KMS-11 (cell line): ENCODE measurements at regions not wholly inside any gene's neighbourhood (a gene's known extent, or its start where the extent isn't known, plus 50 kb on each side); places are given as distances from the start of the nearest gene placed in this dataset.
A peak's percentile ranks its signal among the peaks of the same experiment; 100 is the strongest.

Experiments
- H2AFZ ChIP-seq: fragments of 200-600 bp; sonication (generic); 2 replicates; pipeline ENCODE4 v1.6.1; 2016; ENCODE audit warnings: antibody characterized with exemption, mixed run types, low read depth
- H3K27ac ChIP-seq: fragments of 200-600 bp; sonication (generic); 2 replicates; pipeline ENCODE4 v1.6.1; 2016; ENCODE audit warnings: mild to moderate bottlenecking, mixed run types
- H3K27me3 ChIP-seq: fragments of 200-600 bp; sonication (generic); 2 replicates; pipeline ENCODE4 v1.6.1; 2017; ENCODE audit warnings: mild to moderate bottlenecking, low read depth, mixed run types, moderate library complexity; ENCODE audit not compliant: insufficient read depth
- H3K36me3 ChIP-seq: fragments of 200-600 bp; sonication (generic); 2 replicates; pipeline ENCODE4 v1.6.1; 2017; ENCODE audit warnings: mild to moderate bottlenecking, mixed run types; ENCODE audit not compliant: insufficient read depth
- H3K4me1 ChIP-seq: fragments of 200-600 bp; sonication (generic); 2 replicates; pipeline ENCODE4 v1.6.1; 2016; ENCODE audit warnings: mild to moderate bottlenecking, low read depth, mixed run types; ENCODE audit not compliant: poor library complexity, severe bottlenecking
- H3K4me2 ChIP-seq: fragments of 200-600 bp; sonication (generic); 2 replicates; pipeline ENCODE4 v1.7.0; 2016; ENCODE audit warnings: mild to moderate bottlenecking, mixed run types
- H3K4me3 ChIP-seq: fragments of 200-600 bp; sonication (generic); IDR thresholded peaks from 2 replicates; pipeline ENCODE4 v1.6.1; 2017; ENCODE audit warnings: low read depth, low read length, mixed read lengths; ENCODE audit not compliant: insufficient read depth
- H3K79me2 ChIP-seq: fragments of 200-600 bp; sonication (generic); 2 replicates; pipeline ENCODE4 v1.6.1; 2016; ENCODE audit warnings: low read depth, mixed run types; ENCODE audit not compliant: insufficient read depth
- H3K9ac ChIP-seq: fragments of 200-600 bp; sonication (generic); 2 replicates; pipeline ENCODE4 v1.6.1; 2016; ENCODE audit warnings: mild to moderate bottlenecking, mixed run types
- H4K20me1 ChIP-seq: fragments of 200-600 bp; sonication (generic); 2 replicates; pipeline ENCODE4 v1.6.1; 2016; ENCODE audit warnings: mild to moderate bottlenecking, mixed run types; ENCODE audit not compliant: insufficient read depth
- TF ChIP-seq, protein P1 (sequence below): fragments of 200-600 bp; sonication (generic); conservative IDR thresholded peaks from 2 replicates; pipeline ENCODE4 v1.6.1; 2017; ENCODE audit warnings: low read depth, mild to moderate bottlenecking, antibody characterized with exemption, low read length, moderate library complexity, mixed read lengths

DNA sequence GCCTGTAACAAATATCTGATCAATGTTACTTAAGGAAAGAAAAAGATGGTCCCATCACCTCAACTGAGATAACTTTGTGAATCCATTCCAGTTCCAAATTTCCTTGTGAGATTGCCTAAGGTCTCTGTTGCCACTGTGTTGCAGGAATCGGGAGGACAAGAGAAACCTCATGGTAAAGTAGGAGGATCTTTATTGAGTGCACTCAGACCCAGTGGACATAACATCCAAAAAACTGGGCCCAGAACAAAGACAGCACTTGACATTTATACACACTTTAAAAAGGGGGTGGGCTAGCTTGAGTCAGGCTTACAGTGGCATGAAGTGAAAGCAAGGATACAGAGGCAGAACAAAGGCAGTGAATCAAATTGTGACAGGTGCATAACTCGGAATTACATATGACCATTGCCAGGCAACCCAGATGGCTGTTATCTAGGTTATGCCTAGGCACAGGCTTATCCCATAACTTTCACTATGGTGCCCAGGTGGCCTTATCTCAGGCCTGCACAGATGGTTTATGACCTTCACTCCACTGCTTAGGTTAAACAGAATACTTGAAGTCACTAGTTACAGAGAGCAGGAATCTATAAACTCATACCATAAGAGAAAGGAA is 459.4 kb upstream of the PCDH20 start:
- Histone ChIP-seq H3K4me1 (no peaks in the 10 kb centered on the region), H4K20me1 (no peaks in the 10 kb centered on the region)
- TF ChIP-seq, protein P1, sequence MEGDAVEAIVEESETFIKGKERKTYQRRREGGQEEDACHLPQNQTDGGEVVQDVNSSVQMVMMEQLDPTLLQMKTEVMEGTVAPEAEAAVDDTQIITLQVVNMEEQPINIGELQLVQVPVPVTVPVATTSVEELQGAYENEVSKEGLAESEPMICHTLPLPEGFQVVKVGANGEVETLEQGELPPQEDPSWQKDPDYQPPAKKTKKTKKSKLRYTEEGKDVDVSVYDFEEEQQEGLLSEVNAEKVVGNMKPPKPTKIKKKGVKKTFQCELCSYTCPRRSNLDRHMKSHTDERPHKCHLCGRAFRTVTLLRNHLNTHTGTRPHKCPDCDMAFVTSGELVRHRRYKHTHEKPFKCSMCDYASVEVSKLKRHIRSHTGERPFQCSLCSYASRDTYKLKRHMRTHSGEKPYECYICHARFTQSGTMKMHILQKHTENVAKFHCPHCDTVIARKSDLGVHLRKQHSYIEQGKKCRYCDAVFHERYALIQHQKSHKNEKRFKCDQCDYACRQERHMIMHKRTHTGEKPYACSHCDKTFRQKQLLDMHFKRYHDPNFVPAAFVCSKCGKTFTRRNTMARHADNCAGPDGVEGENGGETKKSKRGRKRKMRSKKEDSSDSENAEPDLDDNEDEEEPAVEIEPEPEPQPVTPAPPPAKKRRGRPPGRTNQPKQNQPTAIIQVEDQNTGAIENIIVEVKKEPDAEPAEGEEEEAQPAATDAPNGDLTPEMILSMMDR: no peak

DNA sequence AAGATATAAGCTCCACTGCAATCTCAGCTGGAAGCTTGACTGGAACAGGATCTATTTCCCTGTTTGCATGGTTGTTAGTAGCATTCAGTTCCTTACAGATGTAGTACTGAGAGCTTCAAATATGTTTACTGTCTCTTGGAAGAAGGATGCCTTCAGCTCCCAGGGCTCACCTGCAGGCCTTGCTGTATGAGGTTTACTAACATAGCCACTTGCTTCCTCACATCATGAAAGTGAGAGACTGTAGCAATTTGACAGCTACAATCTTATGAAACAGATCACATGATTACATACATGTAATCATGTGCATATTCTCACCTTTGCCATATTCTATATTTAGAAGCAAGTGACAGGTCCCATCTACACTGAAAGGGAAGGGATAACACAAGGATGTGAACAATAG is 458.1 kb upstream of the PCDH20 start:
- no peaks in the 10 kb centered on the region for H3K36me3 ChIP-seq
- H3K4me1 ChIP-seq: no peaks in the 10 kb centered on the region
- no peak overlapping the region for H3K27ac ChIP-seq
- H3K9ac ChIP-seq: no peak overlapping the region
- no peak overlapping the region for H3K4me2 ChIP-seq
- H3K27me3 ChIP-seq: no peaks in the 10 kb centered on the region
- H2AFZ ChIP-seq: no peak overlapping the region
- TF ChIP-seq, protein P1: no peak
- H3K4me3 ChIP-seq: no peak overlapping the region
- H3K79me2 ChIP-seq: no peaks in the 10 kb centered on the region
- no peaks in the 10 kb centered on the region for H4K20me1 ChIP-seq

More for the DNA sequence above, 459.4 kb upstream of the PCDH20 start:
- Histone ChIP-seq H3K79me2 (no peaks in the 10 kb centered on the region), H3K4me3 (no peak overlapping the region), H3K4me2 (no peak overlapping the region), H3K27me3 (no peaks in the 10 kb centered on the region), H3K9ac (no peak overlapping the region), H3K27ac (no peak overlapping the region), H2AFZ (no peak overlapping the region), H3K36me3 (no peaks in the 10 kb centered on the region)

DNA sequence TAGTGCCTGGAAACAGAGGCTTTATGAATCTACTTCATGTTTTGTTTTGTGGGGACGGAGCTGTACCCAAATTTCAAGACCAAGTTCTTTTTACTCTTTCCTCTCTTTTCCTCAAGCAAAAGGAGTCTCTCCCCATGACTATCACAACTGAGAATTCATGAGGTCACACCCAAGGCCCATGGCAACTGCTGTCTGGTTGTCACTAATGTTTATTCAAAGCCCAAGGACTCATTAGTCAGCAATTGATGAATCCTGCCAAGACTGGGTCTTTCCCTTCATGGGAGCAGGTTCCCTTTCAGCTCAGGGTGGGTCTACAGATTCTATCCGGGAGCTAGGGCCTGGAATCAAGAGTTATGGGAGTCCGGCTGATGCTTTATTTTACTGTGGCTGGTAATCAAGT is 441.5 kb upstream of the PCDH20 start:
- no peaks in the 10 kb centered on the region for H3K36me3 ChIP-seq
- H3K27ac ChIP-seq: no peak overlapping the region
- no peak overlapping the region for H3K4me3 ChIP-seq
- H3K79me2 ChIP-seq: no peaks in the 10 kb centered on the region
- TF ChIP-seq, protein P1: no peak
- H3K27me3 ChIP-seq: no peaks in the 10 kb centered on the region
- H3K4me2 ChIP-seq: no peak overlapping the region
- no peak overlapping the region for H2AFZ ChIP-seq
- H4K20me1 ChIP-seq: no peaks in the 10 kb centered on the region
- peaks cover 9% of the 10 kb centered on the region for H3K4me1 ChIP-seq
- H3K9ac ChIP-seq: no peak overlapping the region

DNA sequence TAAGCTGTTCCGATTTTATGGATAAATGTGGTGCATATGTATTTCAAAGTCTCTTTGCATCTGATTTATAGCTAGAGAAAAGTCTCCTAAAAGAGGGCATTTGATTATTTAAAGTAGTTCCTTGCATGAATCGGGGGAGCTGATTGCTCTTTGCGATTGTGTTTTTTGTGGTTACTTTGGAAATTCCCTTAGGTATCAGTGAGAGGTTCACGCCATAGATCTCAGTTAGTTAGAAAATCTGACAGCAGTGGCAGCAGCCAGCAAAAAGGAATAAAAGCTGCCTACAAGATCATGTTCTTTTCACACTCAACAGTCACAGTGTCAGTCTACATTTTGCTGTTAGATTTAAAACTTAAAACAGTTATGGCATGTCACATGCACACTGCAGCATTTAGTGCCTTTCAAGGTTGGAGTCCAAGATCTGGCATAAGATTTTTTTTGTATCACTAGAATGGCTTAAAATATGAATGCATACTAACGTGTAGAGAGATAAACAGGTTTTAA is 436.5 kb upstream of the PCDH20 start:
- no peaks in the 10 kb centered on the region for H3K36me3 ChIP-seq
- no peaks in the 10 kb centered on the region for H3K27me3 ChIP-seq
- no peak overlapping the region; the same call in 1 of the 2 replicates for H3K9ac ChIP-seq
- no peaks in the 10 kb centered on the region for H3K79me2 ChIP-seq
- TF ChIP-seq, protein P1: no peak
- peak overlapping the region; percentile 64 for H3K27ac ChIP-seq
- H3K4me1 ChIP-seq: peaks cover 22% of the 10 kb centered on the region
- H4K20me1 ChIP-seq: no peaks in the 10 kb centered on the region
- no peak overlapping the region for H3K4me3 ChIP-seq
- H2AFZ ChIP-seq: peak overlapping the region; percentile 38; the same call in 1 of the 2 replicates
- peak overlapping the region; percentile 71 for H3K4me2 ChIP-seq
